Stimulated activated CD8-positive, alpha-beta memory T cell treated with anti-CD3 and anti-CD28 coated beads, Interleukin-4, amount 100 ng/mL, for 24 hours (primary cell): ENCODE measurements at regions not wholly inside any gene's neighbourhood (a gene's known extent, or its start where the extent isn't known, plus 50 kb on each side); places are given as distances from the start of the nearest gene placed in this dataset.

Source experiments
- DNase-seq: peaks from one replicate; pipeline ENCODE4 v3.0.0-alpha.2; 2020; ENCODE audit warnings: low read depth

DNA sequence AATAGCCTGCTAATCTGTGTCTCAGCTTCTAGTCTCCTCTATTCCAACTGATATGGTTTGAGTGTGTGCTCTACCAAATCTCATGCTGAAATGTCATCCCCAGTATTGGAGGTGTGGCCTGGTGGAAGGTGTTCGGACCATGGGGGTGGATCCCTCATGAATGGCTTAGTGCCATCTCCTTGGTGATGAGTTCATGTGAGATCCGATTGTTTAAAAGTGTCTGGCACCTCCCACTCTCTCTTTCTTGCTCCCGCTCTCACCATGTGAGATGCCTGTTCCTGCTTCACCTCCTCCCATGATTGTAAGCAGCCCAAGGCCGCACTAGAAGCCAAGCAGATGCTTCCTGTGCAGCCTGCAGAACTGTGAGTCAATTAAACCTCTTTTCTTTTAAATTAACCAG is 73.5 kb upstream of the CAMK1G start:
- no peak for DNase-seq

DNA sequence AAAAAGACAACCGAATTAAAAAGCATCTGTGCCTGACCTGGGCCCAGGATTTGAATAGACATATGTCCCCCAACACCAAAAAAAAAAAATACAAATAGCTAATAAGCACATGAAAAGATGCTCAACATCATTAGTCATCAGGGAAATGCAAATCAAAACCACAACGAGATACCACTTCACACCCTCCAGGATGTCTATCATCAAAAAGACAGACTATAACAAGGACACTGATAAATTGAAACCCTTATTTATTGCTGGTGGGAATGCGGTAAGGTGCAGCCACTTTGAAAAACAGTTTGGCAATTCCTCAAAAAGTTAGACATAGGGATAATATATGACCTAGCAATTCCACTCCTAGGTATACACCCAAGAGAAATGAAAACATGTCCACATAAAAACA is 72.3 kb upstream of the CAMK1G start:
- DNase-seq: no peak

DNA sequence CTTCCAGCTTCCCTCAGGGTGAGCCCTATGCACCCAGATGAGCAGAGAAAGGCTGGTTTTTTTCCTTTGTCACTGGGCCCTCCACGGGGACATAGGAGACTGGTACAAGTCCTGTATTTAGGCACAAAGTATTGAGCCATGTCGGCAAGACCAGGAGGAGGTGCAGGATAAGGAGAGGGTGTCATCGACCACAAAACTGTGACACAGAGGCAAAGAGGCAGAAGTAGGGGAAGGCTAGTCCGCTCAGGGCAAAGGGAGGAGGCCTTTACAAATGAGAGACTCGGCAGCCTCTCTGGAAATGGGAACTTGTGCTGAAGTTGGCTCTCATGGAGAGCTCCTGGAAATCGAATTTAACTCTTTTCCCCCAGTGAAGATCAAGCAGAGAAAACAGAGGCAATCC is 70.7 kb upstream of the CAMK1G start:
- no peak for DNase-seq

DNA sequence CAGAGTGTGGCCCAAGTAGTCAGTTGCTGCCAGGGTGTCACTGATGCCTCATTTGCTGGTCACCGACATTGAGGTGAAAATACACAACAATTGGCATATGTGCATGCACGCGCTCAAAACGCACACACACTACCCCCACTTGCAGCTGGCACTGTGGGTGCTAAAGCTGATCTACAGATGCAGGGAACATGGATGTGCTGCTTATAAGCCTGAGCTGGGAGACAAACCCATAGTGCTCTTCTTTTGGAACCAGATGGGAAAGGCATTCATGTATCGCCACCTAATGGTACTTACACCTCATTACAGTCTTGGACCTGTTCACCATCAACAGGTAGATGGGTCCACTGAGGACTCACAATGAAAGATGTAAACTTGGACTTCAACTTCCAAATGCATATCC is 70.3 kb upstream of the CAMK1G start:
- no peak for DNase-seq

DNA sequence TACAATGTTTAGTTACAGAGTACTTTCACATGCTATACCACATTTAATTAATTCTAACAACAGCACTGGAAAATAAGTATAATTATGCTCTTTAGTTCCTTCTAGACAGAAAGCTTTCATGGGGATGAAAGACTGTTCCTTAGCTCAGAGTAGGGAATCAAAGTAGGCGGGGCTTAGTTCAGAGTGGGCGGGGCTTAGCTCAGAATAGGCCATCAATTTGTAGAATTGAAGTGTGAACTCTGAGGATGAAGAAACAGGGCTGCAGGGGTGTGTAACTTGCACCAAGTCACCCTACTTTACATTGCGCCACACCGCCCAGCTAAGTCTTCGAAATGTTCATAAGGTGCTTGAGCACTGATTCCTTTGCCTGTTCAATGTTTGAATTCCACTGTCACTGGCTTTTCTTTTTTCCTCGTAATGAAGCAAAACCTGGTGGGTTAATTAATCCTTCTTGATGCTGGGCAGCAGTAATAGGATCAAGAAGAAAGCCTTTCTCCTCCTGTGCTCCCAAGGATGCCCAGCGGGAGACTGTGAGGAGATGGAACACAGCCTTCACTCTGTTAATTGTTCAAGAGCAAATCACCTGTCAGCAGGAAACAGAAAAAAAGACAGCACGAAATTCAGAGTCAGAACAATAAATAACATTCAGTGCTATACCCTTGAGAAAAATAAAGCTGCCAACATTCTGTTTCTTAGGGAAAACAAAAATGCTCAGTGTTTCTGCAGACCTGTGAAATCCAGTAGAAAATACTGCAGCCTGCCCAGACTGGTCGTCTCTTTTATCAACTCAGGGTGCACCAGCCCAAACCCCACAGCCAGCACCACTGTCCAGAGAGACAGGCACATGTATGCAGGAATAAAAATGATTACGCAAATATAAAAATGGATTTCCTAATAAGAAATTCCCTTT is 66.5 kb upstream of the CAMK1G start:
- DNase-seq: no peak

DNA sequence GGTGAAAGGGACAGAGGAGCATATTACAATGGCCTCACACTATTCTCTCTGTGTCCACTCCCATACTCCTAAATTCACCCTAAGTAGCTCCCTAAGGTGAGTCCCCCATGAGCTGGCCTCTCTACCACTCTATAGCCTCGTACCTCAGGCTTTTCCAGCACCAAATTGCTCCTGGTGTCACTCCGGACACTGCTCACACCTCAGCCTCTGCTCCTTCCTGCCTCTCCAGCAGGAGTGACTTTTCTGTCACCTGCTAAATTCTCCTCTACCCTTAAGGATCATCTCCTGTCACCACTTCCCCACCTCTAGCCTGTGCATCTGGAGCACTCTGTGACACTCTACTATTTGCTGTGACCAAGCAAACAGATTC is 65.8 kb upstream of the CAMK1G start:
- no peak for DNase-seq

DNA sequence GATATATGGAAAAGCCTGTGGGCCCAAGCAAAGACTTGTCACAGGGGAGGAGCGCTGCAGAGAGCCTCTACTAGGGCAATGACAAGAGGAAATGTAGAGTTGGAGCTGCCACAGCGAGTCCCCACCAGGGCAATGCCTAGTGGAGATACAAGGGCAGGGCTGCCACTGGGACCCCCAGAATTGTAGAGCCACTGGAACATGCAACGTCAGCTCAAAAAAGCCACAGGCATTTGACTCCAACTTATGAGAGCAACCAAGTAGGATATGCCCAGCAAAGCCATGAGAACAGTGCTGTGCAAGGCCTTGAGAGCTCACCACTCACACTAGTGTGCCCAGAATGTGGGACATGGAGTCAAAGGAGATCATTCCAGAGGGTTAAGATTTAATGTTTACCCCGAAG is 63.7 kb upstream of the CAMK1G start:
- no peak for DNase-seq

DNA sequence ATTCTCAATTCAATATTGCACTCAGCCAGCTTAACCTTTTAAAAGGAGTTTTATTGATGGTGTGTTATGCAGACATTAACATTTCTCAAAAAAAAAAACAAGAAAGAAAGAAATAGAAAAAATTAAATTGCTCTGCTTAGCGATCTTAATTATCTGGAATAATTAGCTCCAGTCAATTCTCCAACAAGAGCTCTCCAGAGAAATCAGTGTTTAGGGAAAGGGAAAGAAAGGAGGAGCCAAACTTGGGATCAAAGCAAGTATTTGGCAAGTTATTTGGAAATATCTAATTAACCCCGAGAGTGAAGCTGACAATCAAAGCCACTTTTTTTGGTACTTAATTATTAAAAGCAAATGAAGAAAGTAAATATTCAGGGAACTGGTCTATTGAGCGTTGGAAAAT is 60.7 kb upstream of the CAMK1G start:
- DNase-seq: no peak

DNA sequence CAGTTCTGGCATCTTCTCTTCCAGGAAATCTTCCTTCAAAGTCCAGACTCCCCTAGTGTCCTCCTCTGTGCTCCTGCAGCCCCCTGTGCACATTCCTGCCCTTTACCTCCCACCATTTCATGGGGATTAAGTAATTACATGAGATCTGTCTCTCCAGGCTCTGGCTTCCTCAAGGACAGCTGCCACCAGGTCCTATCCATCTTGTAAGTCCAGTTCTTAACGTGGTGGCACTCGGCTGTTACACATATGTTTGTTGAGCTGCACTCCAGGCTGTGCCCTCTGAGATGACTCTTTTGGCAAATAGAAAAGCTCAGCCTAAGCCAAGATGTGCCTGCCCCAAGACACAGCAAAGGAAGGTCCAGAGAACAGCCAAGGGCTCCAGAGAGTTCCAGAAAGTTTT is 57.4 kb upstream of the CAMK1G start:
- DNase-seq: no peak

DNA sequence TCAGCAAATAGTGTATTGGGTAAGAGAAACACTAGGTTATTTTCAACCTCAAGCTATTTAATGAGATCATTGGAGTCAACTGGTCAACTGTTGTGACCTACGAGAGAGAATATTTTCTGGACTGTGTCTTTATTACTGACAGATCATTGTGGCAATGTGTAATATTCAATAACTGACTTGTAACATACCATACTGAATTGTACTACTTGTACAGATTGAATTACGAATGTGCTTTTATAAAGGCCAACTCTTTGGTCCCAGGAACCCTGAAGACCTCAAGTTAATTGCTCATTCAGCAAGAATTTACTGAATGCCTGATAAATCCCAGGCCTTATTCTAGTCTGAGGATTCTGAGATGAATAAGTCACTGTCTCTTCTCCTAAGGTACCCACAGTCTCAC is 56.1 kb upstream of the CAMK1G start:
- DNase-seq: no peak

DNA sequence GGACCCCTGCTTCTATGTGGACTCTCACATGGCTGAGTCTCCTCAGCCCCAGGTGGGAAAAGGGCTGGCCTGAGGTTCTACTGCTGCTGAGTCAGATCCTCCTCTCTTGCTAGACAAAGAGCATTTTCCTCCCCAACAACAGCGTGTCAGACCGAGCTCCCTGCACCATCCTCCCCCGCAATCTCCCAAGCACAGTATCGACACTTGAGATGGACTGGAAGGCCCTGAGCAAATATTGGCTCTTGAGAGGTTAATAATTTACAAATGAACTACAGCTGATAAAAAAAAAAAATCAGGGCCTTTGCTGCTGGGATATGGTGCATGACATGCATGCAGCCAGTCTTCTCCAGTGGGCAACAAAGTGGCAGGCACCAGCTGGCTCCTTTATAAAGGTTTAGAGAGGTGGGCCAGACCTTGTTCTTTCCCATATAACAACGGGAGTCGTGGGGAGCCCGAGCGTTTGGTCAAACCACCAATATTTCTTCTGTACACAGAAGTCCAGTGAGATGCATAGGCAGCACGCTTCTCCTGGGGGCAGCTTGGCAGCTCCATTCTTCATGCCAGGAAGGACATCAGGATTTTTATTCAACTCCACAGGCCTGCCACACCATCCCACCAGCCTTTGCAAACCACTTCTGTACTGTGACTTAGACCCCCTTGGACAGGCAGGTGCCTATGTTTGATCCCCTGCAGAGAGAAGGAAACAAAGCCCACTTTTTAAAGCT is 55.4 kb upstream of the CAMK1G start:
- no peak for DNase-seq

DNA sequence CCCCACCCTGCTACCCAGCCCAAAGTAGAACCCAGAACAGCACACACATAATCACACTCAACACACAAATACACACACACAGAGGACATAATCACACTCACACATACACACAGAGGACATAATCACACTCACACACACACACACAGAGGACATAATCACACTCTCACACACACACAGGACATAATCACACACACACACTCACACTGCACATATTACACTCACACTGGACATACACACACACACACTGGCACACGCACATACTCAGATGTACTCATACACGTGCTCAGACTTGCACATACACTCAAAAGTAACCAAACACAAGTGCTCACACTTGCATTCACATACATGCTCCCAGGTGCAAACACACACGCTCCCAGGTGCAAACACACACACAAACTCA is 54.3 kb upstream of the CAMK1G start:
- DNase-seq: no peak

DNA sequence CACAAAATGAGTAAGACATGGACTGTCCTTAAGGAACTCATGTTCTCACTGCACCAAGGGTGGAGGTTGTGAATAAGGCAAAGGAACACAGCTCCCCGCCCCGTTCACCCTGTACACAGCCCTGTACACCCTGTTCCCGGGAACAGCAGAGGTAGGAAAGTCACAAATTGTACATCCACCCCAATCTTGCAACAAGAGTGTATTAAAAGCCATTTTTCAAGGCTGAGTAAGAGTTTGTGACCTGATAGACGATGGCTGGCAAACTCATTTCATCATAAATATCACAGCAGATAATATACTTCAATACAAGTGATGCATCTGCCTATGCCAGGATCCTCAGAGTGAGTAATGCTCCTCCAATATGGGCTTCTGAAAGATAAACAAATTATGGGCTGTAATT is 52.5 kb upstream of the CAMK1G start:
- DNase-seq: no peak

DNA sequence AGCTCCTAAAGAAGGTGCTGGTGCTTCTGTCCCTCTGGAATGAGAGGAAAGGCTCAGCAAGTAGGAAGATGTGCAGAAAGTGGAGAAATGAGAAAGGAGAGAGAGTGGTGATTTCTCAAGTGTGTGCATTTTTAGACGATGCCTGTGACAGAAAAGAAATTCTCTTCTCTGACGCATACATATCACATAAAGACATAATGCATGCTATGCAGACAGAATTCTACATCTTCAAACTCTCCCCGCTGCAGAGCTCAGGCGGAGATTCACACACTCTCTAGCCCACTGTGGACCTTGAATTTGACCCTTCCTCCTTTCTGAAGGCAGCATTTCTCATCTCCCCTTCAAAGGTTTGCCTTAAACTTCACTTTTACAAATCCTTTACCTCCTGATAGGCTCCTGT is 52.0 kb upstream of the CAMK1G start:
- DNase-seq: no peak
